HG02885 (cell line): ENCODE measurements at regions not wholly inside any gene's neighbourhood (a gene's known extent, or its start where the extent isn't known, plus 50 kb on each side); places are given as distances from the start of the nearest gene placed in this dataset.

Experiments
- ATAC-seq: cut with Tn5 transposase; IDR thresholded peaks from one replicate; pipeline ENCODE4 v1.9.1; 2021; ENCODE audit warnings: mild to moderate bottlenecking; ENCODE audit not compliant: unreplicated experiment, poor library complexity

- ATAC-seq: peak; percentile 93
Observed at GRCh38 chr18:24923138-24923537, 428.8 kb downstream of the ZNF521 start.

GRCh38 chr18:24924066-24924716 is 427.8 kb downstream of the ZNF521 start:
- no peak for ATAC-seq

GRCh38 chr18:24926649-24927048 is 425.3 kb downstream of the ZNF521 start:
- no peak for ATAC-seq

GRCh38 chr18:24928301-24928878 is 423.6 kb downstream of the ZNF521 start:
- ATAC-seq: no peak

GRCh38 chr18:24930478-24930877 is 421.5 kb downstream of the ZNF521 start:
- no peak for ATAC-seq

- ATAC-seq: no peak
Observed at GRCh38 chr18:24930971-24931370, 421.0 kb downstream of the ZNF521 start.

- ATAC-seq: no peak
Observed at GRCh38 chr18:24933345-24933744, 418.6 kb downstream of the ZNF521 start.

GRCh38 chr18:24934258-24934932 is 417.6 kb downstream of the ZNF521 start:
- no peak for ATAC-seq

- ATAC-seq: no peak
Observed at GRCh38 chr18:24935008-24935407, 417.0 kb downstream of the ZNF521 start.

- ATAC-seq: no peak
Observed at GRCh38 chr18:24935896-24936295, 416.1 kb downstream of the ZNF521 start.

GRCh38 chr18:24936691-24937090 is 415.3 kb downstream of the ZNF521 start:
- no peak for ATAC-seq

GRCh38 chr18:24937639-24938275 is 414.2 kb downstream of the ZNF521 start:
- no peak for ATAC-seq

GRCh38 chr18:24940416-24940815 is 411.6 kb downstream of the ZNF521 start:
- no peak for ATAC-seq

GRCh38 chr18:24941174-24941951 is 410.6 kb downstream of the ZNF521 start:
- no peak for ATAC-seq

GRCh38 chr18:24942144-24942543 is 409.8 kb downstream of the ZNF521 start:
- ATAC-seq: no peak

GRCh38 chr18:24947521-24948305 is 404.3 kb downstream of the ZNF521 start:
- ATAC-seq: no peak

GRCh38 chr18:24949908-24950307 is 402.1 kb downstream of the ZNF521 start:
- no peak for ATAC-seq

GRCh38 chr18:24954341-24954740 is 397.6 kb downstream of the ZNF521 start:
- ATAC-seq: no peak

- ATAC-seq: no peak
Observed at GRCh38 chr18:24958001-24958400, 394.0 kb downstream of the ZNF521 start.

- ATAC-seq: no peak
Observed at GRCh38 chr18:24959051-24959476, 392.9 kb downstream of the ZNF521 start.
